ENCODE measurements at regions not wholly inside any gene's neighbourhood (a gene's known extent, or its start where the extent isn't known, plus 50 kb on each side); places are given as distances from the start of the nearest gene placed in this dataset.

- H3K9ac ChIP-seq (ENCODE audit: low read length): no peak overlapping the region
- no peak; the same call in 1 of the 2 replicates for TF ChIP-seq CTCF (IDR thresholded peaks at IDR 0.05; ENCODE audit: low read length)
- TF ChIP-seq EZH2 (optimal IDR thresholded peaks at IDR 0.05; ENCODE audit: low read depth, low read length): no peak
- no peak for TF ChIP-seq EZH2phosphoT487 (IDR thresholded peaks at IDR 0.05; ENCODE audit: low read length)
- 0 out of 2 replicates have a peak overlapping the region, but pooled peaks have one; percentile 26 for H2AFZ ChIP-seq (ENCODE audit: low read length)
- no peaks in the 10 kb centered on the region for H3K79me2 ChIP-seq (ENCODE audit: low read length)
- H3K4me3 ChIP-seq (ENCODE audit: low read length): no peak overlapping the region
- H3K9me2 ChIP-seq (replicated peaks; ENCODE audit: insufficient read depth, low read length): no peaks in the 10 kb centered on the region
- H4K20me1 ChIP-seq (ENCODE audit: insufficient read depth, low read length): no peaks in the 10 kb centered on the region
- H3K27ac ChIP-seq (ENCODE audit: low read length): peak overlapping the region; percentile 29; the same call in 1 of the 2 replicates
- no peaks in the 10 kb centered on the region for H3K36me3 ChIP-seq (replicated peaks; ENCODE audit: insufficient read depth, low read length)
- H3F3A ChIP-seq (ENCODE audit: insufficient read depth, low read length): peaks cover 10% of the 10 kb centered on the region; the same call in 1 of the 2 replicates
- H3K27me3 ChIP-seq (replicated peaks; ENCODE audit: insufficient read depth, low read length): no peaks in the 10 kb centered on the region
- peaks cover 18% of the 10 kb centered on the region for H3K4me1 ChIP-seq (ENCODE audit: low read length)
- peak overlapping the region; percentile 33 for H3K4me2 ChIP-seq (ENCODE audit: low read depth, low read length)
- DNase-seq: peak; percentile 82
- H3K9me3 ChIP-seq (replicated peaks; ENCODE audit: insufficient read depth, low read length): no peaks in the 10 kb centered on the region
These were observed 68.8 kb upstream of the IL12A start for GRCh38 chr3:159919873-159920272.

- Histone ChIP-seq H3K9me3 (replicated peaks; ENCODE audit: insufficient read depth, low read length) (no peaks in the 10 kb centered on the region), H3K79me2 (ENCODE audit: low read length) (no peaks in the 10 kb centered on the region), H4K20me1 (ENCODE audit: insufficient read depth, low read length) (no peaks in the 10 kb centered on the region), H3K9ac (ENCODE audit: low read length) (no peak overlapping the region), H3K4me1 (ENCODE audit: low read length) (peaks cover 18% of the 10 kb centered on the region), H2AFZ (ENCODE audit: low read length) (no peak overlapping the region), H3K4me2 (ENCODE audit: low read depth, low read length) (no peak overlapping the region), H3K4me3 (ENCODE audit: low read length) (no peak overlapping the region), H3K9me2 (replicated peaks; ENCODE audit: insufficient read depth, low read length) (no peaks in the 10 kb centered on the region), H3K27me3 (replicated peaks; ENCODE audit: insufficient read depth, low read length) (no peaks in the 10 kb centered on the region), H3K27ac (ENCODE audit: low read length) (no peak overlapping the region), H3F3A (ENCODE audit: insufficient read depth, low read length) (peaks cover 10% of the 10 kb centered on the region; the same call in 1 of the 2 replicates), H3K36me3 (replicated peaks; ENCODE audit: insufficient read depth, low read length) (no peaks in the 10 kb centered on the region)
- no peak for TF ChIP-seq EZH2 (optimal IDR thresholded peaks at IDR 0.05; ENCODE audit: low read depth, low read length)
- no peak for TF ChIP-seq CTCF (IDR thresholded peaks at IDR 0.05; ENCODE audit: low read length)
- TF ChIP-seq EZH2phosphoT487 (IDR thresholded peaks at IDR 0.05; ENCODE audit: low read length): no peak
- no peak for DNase-seq
These were observed 66.3 kb upstream of the IL12A start for GRCh38 chr3:159922193-159922840.

GRCh38 chr3:159922861-159923312 is 65.7 kb upstream of the IL12A start:
- no peaks in the 10 kb centered on the region for H3K36me3 ChIP-seq (replicated peaks; ENCODE audit: insufficient read depth, low read length)
- no peak overlapping the region for H2AFZ ChIP-seq (ENCODE audit: low read length)

More at GRCh38 chr3:159922861-159923312, 65.7 kb upstream of the IL12A start:
- DNase-seq: no peak
- Histone ChIP-seq H3K79me2 (ENCODE audit: low read length) (no peaks in the 10 kb centered on the region), H3F3A (ENCODE audit: insufficient read depth, low read length) (peaks cover 10% of the 10 kb centered on the region; the same call in 1 of the 2 replicates), H3K27me3 (replicated peaks; ENCODE audit: insufficient read depth, low read length) (no peaks in the 10 kb centered on the region), H3K27ac (ENCODE audit: low read length) (no peak overlapping the region), H3K9me3 (replicated peaks; ENCODE audit: insufficient read depth, low read length) (no peaks in the 10 kb centered on the region), H3K9me2 (replicated peaks; ENCODE audit: insufficient read depth, low read length) (no peaks in the 10 kb centered on the region), H3K9ac (ENCODE audit: low read length) (no peak overlapping the region), H3K4me2 (ENCODE audit: low read depth, low read length) (no peak overlapping the region), H3K4me1 (ENCODE audit: low read length) (peaks cover 18% of the 10 kb centered on the region), H3K4me3 (ENCODE audit: low read length) (no peak overlapping the region), H4K20me1 (ENCODE audit: insufficient read depth, low read length) (no peaks in the 10 kb centered on the region)
- TF ChIP-seq CTCF (IDR thresholded peaks at IDR 0.05; ENCODE audit: low read length): no peak
- TF ChIP-seq EZH2 (optimal IDR thresholded peaks at IDR 0.05; ENCODE audit: low read depth, low read length): no peak
- TF ChIP-seq EZH2phosphoT487 (IDR thresholded peaks at IDR 0.05; ENCODE audit: low read length): no peak

All from MM.1S (cell line).